GM18909 (cell line): ENCODE measurements at regions not wholly inside any gene's neighbourhood (a gene's known extent, or its start where the extent isn't known, plus 50 kb on each side); places are given as distances from the start of the nearest gene placed in this dataset.
"Not testable (repeated sequence)": the region's sequence is repeated elsewhere in the genome, so short reads cannot be mapped to it uniquely, and the experiment has no call there.

Source experiments
- ATAC-seq: cut with Tn5 transposase; IDR thresholded peaks from one replicate; pipeline ENCODE4 v1.9.1; 2021; ENCODE audit warnings: mild to moderate bottlenecking; ENCODE audit not compliant: unreplicated experiment, poor library complexity

DNA sequence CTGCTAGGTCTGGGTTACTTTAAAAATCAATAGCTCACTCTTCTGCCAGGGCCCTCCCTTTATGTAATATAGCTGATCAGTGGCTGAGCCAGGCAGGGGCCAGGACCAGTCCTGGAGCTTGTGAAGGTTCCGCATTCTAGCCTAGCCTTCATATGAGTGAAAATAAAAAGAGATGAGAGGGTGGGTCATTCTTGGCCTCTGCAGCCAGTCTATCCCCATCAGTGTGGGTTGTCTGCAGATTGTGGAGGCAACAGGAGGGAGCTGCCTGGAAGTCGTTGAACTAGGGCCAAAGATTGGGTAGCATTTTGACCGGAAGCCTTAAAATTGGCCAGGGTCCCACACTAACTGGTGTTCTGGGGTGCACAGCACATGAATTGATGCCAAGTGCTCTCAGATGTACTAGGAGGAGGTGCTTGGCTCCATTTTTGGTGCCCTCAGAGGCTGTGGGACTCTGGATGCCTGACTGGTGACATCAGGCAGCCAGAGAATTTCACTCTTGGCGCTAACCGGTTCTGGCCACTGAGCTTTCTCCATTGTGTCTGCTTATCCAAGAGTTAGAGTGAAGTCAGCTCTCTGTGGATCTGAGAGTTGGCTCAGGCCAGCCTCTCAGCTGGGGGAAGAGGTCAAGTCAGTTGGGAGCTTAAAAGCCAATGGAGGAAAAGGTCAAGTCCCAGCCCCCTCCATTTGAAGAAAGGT is 66.5 kb upstream of the IKBKE start:
- ATAC-seq: not testable (repeated sequence)

DNA sequence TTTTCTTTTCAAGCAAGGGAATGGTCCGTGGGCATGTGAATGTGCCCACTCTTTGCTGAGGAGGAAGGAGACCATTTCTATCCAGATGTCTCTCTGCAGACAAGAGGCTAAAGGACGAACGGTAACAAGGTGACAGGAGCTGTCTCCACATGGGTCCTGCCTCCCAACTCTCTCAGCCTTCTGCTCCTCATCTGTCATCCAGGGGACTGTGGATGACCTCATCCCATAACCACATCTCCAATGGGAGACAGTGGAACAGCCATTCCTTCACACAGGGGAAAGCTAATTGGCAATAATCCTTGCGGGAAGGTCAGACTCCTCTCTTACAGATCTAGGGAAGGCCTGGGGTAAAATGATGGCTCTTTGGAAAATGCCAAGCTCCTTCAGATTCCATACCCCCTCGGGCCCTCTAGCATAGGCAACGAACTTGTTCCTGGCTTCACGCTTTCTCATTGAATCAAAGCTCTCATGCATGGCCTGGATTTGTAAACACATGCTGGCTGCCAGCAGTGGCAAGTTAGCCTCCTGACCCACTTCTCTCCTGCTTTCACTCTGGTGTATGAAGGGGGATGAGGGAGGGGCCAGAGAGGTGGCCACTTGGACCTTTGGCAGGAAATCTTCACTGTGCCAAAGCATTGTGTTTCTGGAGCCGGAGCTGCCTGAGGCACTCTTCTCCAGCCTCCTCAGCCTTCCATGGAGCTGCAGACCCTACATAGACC is 65.8 kb upstream of the IKBKE start:
- not testable (repeated sequence) for ATAC-seq

DNA sequence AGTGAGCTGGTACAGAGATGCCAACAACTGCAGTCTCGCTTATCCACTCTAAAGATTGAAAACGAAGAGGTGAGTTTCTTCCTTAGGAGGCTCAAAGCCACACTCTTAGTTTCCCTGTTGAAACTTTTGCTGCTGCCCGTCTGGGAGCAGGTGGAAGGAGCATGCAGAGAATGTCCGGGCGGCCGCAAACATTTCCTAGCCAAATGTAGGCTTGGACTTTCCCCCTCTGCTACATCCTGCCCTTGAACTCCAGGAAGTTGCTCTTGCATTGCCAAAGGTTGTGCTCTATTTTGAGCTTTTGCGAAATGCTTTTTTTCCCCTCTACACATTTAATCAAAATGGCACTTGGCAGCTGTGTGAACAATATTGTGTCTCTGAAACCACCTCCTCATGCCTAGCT is 65.0 kb upstream of the IKBKE start:
- not testable (repeated sequence) for ATAC-seq

DNA sequence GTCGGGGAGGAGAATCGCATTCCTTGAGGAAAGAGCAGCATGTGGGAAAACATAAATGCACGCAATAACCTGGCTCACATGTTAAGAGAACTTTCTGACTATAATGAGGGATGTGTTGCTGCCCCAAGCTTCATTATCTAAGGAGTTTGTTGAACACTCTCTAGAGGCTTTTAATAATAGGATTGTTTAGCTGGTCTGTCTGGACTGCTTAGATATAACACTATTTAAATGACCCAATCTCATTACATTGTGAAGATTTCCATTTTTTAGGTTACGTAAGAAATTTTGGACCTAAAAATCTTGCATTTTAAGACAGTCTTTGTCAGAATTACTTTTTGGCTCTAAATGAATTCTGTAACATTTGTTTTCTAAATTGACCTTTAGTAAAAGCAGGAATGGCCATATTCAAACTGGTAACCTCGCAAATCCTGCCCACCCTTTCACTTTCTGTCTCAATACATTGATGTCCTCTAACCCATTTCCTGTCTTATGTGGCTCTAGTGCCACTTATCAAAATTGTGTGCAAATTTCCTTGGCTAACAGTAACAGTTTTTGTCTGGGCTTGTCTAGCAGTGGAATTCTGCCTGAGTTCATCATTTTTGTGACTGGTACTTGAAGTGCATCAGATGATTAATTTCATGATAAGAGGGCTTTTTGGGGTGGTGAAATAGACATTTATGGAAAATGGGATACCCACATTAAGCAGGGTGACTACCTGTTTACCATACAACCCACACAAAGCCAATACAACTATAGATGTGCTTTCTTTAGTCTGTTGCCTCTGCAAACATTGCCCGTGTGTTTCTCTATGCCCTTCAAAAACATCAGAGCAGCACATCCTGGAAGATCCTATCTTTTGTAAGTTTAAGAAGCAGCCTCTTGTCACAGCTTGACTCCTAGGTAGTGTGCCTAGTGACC is 61.6 kb upstream of the IKBKE start:
- ATAC-seq: not testable (repeated sequence)

DNA sequence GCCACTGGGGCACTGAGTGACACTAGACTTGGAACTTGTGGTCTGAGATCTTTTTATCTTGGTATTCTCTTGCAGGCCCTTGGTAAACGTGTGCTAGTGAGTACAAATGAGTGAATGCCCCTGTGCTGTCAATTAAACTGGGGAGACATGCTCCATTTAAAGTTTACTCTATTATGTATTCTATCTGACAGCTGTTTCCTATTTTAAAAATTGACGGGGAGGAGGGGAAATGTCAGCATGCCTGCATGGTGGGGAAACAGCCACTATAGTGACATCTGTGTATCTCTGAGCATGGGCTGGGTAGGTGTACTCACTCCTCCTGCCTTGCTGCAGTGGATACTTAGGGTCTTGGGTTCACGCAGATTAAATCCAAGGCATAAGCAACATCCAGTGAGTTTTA is 59.0 kb upstream of the IKBKE start:
- ATAC-seq: no peak

DNA sequence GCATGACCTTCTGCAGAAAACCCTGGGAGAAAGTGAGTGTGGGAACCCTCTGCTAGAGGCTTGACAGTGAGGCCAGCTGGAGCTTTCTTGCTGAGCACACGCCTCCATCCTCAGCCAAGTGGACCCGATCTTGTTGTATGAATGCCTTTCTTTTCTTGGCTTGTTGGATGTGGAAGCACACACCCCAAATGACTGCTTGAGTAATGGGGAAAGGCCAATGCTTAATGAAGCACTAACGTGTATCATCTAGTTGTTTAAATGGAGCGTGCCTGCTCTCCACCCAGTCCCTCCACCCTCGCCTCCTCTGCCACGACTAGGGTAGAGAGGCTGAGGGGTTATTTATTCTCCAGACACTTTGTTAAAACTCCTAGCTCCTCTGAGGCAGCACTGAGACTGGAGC is 54.3 kb upstream of the IKBKE start:
- no peak for ATAC-seq

DNA sequence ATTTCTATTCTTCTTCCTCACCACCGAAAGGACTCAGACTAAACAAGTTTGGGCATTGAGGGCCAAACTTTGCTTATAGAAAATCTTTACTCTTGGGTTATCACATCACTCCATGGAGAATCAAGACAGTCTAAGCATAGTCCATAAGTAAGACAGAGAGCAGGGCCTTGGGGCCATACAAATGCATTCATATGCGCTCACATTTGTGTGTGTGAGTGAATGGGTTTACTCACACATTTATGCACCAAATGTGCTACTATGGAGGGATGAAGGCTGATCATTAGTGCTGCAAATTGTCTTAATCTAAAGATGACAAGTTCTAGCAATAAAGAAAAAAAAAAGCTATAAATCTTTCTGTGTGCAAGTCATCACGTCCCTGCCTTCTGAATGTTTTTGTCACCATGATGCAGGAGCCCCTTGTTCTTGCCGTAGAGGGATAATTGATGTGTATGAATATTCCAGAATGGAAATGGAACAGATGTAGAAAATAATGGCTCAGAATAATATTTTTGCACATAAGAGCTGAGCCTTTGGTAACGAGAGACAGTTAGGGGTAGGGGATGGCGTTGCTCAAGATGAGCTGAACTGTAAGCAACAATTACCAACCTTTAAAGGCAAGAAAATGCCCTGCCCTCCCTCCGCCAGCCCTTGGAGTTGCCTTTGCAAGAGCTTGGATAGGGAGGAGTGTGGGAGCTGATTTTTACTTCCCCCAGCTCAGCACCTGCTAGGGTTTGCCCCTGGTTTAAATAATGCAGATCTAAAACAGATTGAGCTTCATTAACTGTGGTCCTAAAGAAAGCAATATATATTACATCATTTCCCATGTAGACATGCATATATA is 52.3 kb upstream of the IKBKE start:
- ATAC-seq: no peak

DNA sequence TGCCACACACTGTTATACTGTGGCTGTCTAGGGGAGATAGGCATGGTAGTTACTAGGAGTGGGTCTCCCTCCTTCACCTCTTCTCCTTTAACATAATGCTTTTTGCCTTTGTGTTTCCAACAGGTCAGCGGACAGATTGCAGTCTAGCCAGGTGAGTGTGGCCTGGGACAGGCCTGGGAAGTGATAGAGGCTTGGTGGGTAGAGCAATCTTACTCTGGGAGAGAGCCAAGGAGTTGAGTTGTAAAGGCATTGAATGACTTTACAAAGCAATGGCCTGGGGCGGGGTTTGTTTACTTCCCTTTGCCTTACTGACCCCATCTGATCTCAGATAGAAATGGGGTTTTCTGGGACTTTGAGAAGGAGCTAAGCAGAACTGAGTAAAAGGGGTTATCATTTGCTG is 51.0 kb upstream of the IKBKE start:
- no peak for ATAC-seq

DNA sequence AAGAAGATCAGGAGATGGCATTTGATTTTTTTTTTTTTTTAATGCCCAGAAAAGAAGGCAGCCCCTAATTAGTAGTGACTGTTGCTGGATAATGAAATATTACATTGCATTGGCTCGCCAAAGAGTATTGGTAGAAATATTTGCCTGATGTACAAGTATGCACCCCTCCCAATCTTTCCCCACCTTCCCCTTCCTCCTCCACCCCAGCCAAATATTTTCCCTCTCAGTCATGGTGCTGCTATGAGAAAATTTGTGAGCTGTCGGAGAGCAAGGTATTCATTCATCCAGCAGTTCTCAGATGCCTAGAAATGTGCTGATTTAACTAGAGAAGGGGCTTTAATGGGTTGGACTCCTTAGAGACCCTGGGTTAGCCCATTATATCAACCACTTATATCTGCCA is 50.5 kb upstream of the IKBKE start:
- no peak for ATAC-seq

DNA sequence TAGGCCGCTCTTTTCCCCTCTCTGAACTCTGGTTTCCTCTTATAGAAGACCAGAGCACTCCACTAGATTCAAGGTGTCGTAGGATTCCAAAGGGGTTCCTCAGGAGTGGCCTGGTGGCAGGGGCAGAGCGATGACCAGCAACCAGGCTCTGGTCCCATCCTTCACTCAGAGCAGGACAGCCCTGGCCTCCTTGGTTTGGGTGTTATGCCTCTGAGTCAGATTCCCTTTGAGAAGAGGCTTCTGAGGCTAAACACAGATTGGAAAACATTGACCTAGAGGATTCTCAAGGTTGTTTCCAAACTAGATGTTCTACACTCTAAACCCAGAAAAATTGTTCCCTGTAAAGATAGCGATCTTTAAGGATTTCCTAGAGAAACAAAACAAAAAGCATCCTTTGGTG is 49.8 kb upstream of the IKBKE start:
- ATAC-seq: no peak
